ENCODE measurements at regions not wholly inside any gene's neighbourhood (a gene's known extent, or its start where the extent isn't known, plus 50 kb on each side); places are given as distances from the start of the nearest gene placed in this dataset.

- no peak for DNase-seq (ENCODE audit: low read depth)
Observed at GRCh38 chr2:64854773-64855237, 134.4 kb upstream of the SLC1A4 start.

GRCh38 chr2:64857581-64858471 lies 131.4 kb upstream of the SLC1A4 start:
- DNase-seq (ENCODE audit: low read depth) = no peak

- no peak for DNase-seq (ENCODE audit: low read depth)
Observed at GRCh38 chr2:64858541-64859311, 130.5 kb upstream of the SLC1A4 start.

- DNase-seq (ENCODE audit: low read depth) = no peak
Observed at GRCh38 chr2:64859312-64860212, 129.6 kb upstream of the SLC1A4 start.

GRCh38 chr2:64860276-64860885 lies 128.8 kb upstream of the SLC1A4 start:
- DNase-seq (ENCODE audit: low read depth) = no peak

- DNase-seq (ENCODE audit: low read depth) = no peak
Observed at GRCh38 chr2:64860936-64861335, 128.3 kb upstream of the SLC1A4 start.

GRCh38 chr2:64861452-64862397 lies 127.5 kb upstream of the SLC1A4 start:
- DNase-seq (ENCODE audit: low read depth) = no peak

GRCh38 chr2:64862623-64863022 lies 126.6 kb upstream of the SLC1A4 start:
- no peak for DNase-seq (ENCODE audit: low read depth)

- no peak for DNase-seq (ENCODE audit: low read depth)
Observed at GRCh38 chr2:64863097-64863820, 125.9 kb upstream of the SLC1A4 start.

GRCh38 chr2:64865073-64865830 lies 123.9 kb upstream of the SLC1A4 start:
- peak; percentile 39 for DNase-seq (ENCODE audit: low read depth)

- DNase-seq (ENCODE audit: low read depth) = no peak
Observed at GRCh38 chr2:64865831-64866345, 123.3 kb upstream of the SLC1A4 start.

- no peak for DNase-seq (ENCODE audit: low read depth)
Observed at GRCh38 chr2:64866797-64867196, 122.4 kb upstream of the SLC1A4 start.

- DNase-seq (ENCODE audit: low read depth) = no peak
Observed at GRCh38 chr2:64867253-64867996, 121.8 kb upstream of the SLC1A4 start.

- no peak for DNase-seq (ENCODE audit: low read depth)
Observed at GRCh38 chr2:64869126-64869525, 120.1 kb upstream of the SLC1A4 start.

- peak; percentile 74 for DNase-seq (ENCODE audit: low read depth)
Observed at GRCh38 chr2:64873472-64873924, 115.7 kb upstream of the SLC1A4 start.

- no peak for DNase-seq (ENCODE audit: low read depth)
Observed at GRCh38 chr2:64874593-64874992, 114.6 kb upstream of the SLC1A4 start.

- DNase-seq (ENCODE audit: low read depth) = no peak
Observed at GRCh38 chr2:64875368-64875767, 113.8 kb upstream of the SLC1A4 start.

GRCh38 chr2:64876137-64876647 lies 113.0 kb upstream of the SLC1A4 start:
- no peak for DNase-seq (ENCODE audit: low read depth)

All from stimulated activated CD8-positive, alpha-beta memory T cell treated with anti-CD3 and anti-CD28 coated beads, Interleukin-15, amount 100 ng/mL, for 24 hours (primary cell).